ENCODE measurements at regions not wholly inside any gene's neighbourhood (a gene's known extent, or its start where the extent isn't known, plus 50 kb on each side); places are given as distances from the start of the nearest gene placed in this dataset.

- TF ChIP-seq FOXP4 (CRISPR knock-in tag; IDR thresholded peaks at IDR 0.05) (peak; percentile 68), ZNF761 (CRISPR knock-in tag; conservative IDR thresholded peaks at IDR 0.05) (no peak), MZF1 (CRISPR knock-in tag; IDR thresholded peaks at IDR 0.05; ENCODE audit: borderline replicate concordance) (no peak), MAFK (conservative IDR thresholded peaks at IDR 0.05 in 1 of 2, IDR thresholded peaks at IDR 0.05 in 1 of 2; ENCODE audit: low read length in 2 of 2) (no peak), MEIS2 (CRISPR knock-in tag; IDR thresholded peaks at IDR 0.05) (no peak), FOXA1 (IDR thresholded peaks at IDR 0.05) (peak; percentile 85), FOXA1 (CRISPR knock-in tag; IDR thresholded peaks at IDR 0.05) (peak; percentile 66), FOXP1 (IDR thresholded peaks at IDR 0.05) (no peak), FOXP1 (CRISPR knock-in tag; IDR thresholded peaks at IDR 0.05) (peak; percentile 90), ATF7-NPFF (CRISPR knock-in tag; IDR thresholded peaks at IDR 0.05; ENCODE audit: low read depth) (no peak), THAP11 (CRISPR knock-in tag; IDR thresholded peaks at IDR 0.05) (0 out of 2 replicates have a peak, but pooled peaks have one; percentile 40), RFXAP (CRISPR knock-in tag; IDR thresholded peaks at IDR 0.05; ENCODE audit: borderline replicate concordance) (no peak), GZF1 (CRISPR knock-in tag; IDR thresholded peaks at IDR 0.05) (no peak), ZFP36 (IDR thresholded peaks at IDR 0.05; ENCODE audit: borderline replicate concordance, low read depth, low read length, partially characterized antibody) (no peak), KAT7 (CRISPR knock-in tag; IDR thresholded peaks at IDR 0.05; ENCODE audit: borderline replicate concordance) (no peak), ZNF121 (CRISPR knock-in tag; IDR thresholded peaks at IDR 0.05) (no peak), SKI (IDR thresholded peaks at IDR 0.05; ENCODE audit: partially characterized antibody) (no peak), YEATS4 (CRISPR knock-in tag; IDR thresholded peaks at IDR 0.05; ENCODE audit: borderline replicate concordance) (no peak), ZNF292 (CRISPR knock-in tag; IDR thresholded peaks at IDR 0.05; ENCODE audit: borderline replicate concordance, low read depth) (no peak), CREB1 (IDR thresholded peaks at IDR 0.05) (no peak), CREB1 (CRISPR knock-in tag; IDR thresholded peaks at IDR 0.05) (peak; percentile 40; the same call in 1 of the 2 replicates), SP5 (CRISPR knock-in tag; IDR thresholded peaks at IDR 0.05; ENCODE audit: borderline replicate concordance, low read depth) (peak; percentile 89), ZFP41 (CRISPR knock-in tag; IDR thresholded peaks at IDR 0.05; ENCODE audit: borderline replicate concordance) (no peak), ARNT2 (CRISPR knock-in tag; IDR thresholded peaks at IDR 0.05; ENCODE audit: low read depth) (no peak), PCBP1 (IDR thresholded peaks at IDR 0.05; ENCODE audit: borderline replicate concordance, low read depth, low read length) (no peak), TGIF2 (CRISPR knock-in tag; IDR thresholded peaks at IDR 0.05) (no peak)
- TF ChIP-seq, protein P1, sequence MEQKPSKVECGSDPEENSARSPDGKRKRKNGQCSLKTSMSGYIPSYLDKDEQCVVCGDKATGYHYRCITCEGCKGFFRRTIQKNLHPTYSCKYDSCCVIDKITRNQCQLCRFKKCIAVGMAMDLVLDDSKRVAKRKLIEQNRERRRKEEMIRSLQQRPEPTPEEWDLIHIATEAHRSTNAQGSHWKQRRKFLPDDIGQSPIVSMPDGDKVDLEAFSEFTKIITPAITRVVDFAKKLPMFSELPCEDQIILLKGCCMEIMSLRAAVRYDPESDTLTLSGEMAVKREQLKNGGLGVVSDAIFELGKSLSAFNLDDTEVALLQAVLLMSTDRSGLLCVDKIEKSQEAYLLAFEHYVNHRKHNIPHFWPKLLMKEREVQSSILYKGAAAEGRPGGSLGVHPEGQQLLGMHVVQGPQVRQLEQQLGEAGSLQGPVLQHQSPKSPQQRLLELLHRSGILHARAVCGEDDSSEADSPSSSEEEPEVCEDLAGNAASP (CRISPR knock-in tag; IDR thresholded peaks at IDR 0.05; ENCODE audit: borderline replicate concordance) = no peak
- TF ChIP-seq, protein P2, sequence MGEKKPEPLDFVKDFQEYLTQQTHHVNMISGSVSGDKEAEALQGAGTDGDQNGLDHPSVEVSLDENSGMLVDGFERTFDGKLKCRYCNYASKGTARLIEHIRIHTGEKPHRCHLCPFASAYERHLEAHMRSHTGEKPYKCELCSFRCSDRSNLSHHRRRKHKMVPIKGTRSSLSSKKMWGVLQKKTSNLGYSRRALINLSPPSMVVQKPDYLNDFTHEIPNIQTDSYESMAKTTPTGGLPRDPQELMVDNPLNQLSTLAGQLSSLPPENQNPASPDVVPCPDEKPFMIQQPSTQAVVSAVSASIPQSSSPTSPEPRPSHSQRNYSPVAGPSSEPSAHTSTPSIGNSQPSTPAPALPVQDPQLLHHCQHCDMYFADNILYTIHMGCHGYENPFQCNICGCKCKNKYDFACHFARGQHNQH (CRISPR knock-in tag; IDR thresholded peaks at IDR 0.05) = no peak
- TF ChIP-seq, protein P3, sequence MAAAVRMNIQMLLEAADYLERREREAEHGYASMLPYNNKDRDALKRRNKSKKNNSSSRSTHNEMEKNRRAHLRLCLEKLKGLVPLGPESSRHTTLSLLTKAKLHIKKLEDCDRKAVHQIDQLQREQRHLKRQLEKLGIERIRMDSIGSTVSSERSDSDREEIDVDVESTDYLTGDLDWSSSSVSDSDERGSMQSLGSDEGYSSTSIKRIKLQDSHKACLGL (CRISPR knock-in tag; IDR thresholded peaks at IDR 0.05) = no peak
Observed at GRCh38 chr4:38207110-38207457, 246.9 kb downstream of the PTTG2 start (continued).
